ENCODE measurements at regions not wholly inside any gene's neighbourhood (a gene's known extent, or its start where the extent isn't known, plus 50 kb on each side); places are given as distances from the start of the nearest gene placed in this dataset.

DNA sequence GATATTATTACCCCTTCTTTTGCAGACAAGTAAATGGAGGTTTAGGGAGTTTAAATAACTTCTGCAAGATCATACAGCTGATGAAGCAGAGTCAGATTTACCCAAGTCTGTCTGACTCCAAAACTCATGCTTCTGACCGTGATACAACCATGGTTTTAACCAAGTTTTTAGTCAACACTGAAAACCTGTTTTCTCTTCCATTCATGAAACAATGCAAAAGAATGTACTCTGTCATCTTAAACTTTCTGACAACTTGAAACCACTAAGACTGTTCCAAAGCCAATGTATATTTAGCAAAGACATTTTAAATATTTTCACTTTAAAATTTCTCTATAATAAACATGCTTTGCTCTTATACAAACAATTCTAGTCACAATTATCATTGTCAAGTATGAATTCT, 77.0 kb upstream of the RBMS3 start:
- H4K20me1 ChIP-seq (ENCODE audit: control insufficient read depth, insufficient read depth): no peaks in the 10 kb centered on the region
- no peak overlapping the region for H3K9ac ChIP-seq (ENCODE audit: control insufficient read depth, insufficient read depth, low read length)
- CTCF ChIA-PET: no interaction called here
- H3K9me3 ChIP-seq (replicated peaks; ENCODE audit: control insufficient read depth, insufficient read depth, low read length): no peaks in the 10 kb centered on the region
- no peak overlapping the region for H2AFZ ChIP-seq (ENCODE audit: control insufficient read depth, low read depth, low read length)
- RAD21 ChIA-PET (ENCODE audit: unreplicated experiment): no interaction called here
- no peak overlapping the region for H3K4me2 ChIP-seq (ENCODE audit: control insufficient read depth, insufficient read depth)
- no peak for DNase-seq (ENCODE audit: low read depth, low spot score)
- H3K27me3 ChIP-seq (replicated peaks in 1 of 2; ENCODE audit: control insufficient read depth in 2 of 2, insufficient read depth in 2 of 2, low read length in 1 of 2): no peaks in the 10 kb centered on the region
- no peak for TF ChIP-seq TCF7 (IDR thresholded peaks at IDR 0.05; ENCODE audit: borderline replicate concordance)
- no peaks in the 10 kb centered on the region for H3K4me1 ChIP-seq (ENCODE audit: control insufficient read depth, insufficient read depth, low read length)
- no TSS peak for BruUV-seq (replicated peaks)
- no peaks in the 10 kb centered on the region for H3K79me2 ChIP-seq (ENCODE audit: control insufficient read depth, insufficient read depth, low read length)
- no peaks in the 10 kb centered on the region for H3K36me3 ChIP-seq (ENCODE audit: control insufficient read depth in 2 of 2, insufficient read depth in 2 of 2, low read length in 1 of 2)
- in situ Hi-C loops (cut with MboI) (no loop called here), intact Hi-C loops (cut with micrococcal nuclease; ENCODE audit: unreplicated experiment) (no loop called here)
- WGBS (ENCODE audit: insufficient coverage, insufficient replicate concordance, low lambda C conversion rate, missing lambda C conversion rate): 0% methylated on average over 1 of the region's 1 CpG
- POLR2A ChIA-PET: no interaction called here
- no peak for FAIRE-seq
- H3K27ac ChIP-seq (ENCODE audit: control insufficient read depth, insufficient read depth): no peak overlapping the region
- no peak overlapping the region for H3K4me3 ChIP-seq
- ATAC-seq: no peak
- SMC1A ChIA-PET (ENCODE audit: uncharacterized antibody, unreplicated experiment): no interaction called here

DNA sequence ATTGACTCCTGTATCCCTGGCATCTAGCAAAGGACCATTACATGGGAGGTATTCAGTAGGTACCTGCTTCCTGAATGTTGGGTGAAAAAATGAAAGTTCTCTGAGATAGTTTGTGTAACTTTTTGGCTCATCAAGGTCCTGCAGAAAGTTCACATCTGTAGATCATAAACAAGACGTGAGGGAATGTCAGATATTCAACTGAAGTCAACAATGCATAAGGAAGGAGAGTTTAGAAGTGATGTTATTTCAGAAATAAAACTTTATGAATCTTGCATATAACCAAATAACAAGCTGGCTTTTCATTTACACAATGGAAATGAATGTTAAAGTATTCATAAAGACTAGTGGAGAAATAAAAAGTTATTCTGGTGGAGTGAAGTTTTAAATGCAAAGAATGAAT, 73.4 kb upstream of the RBMS3 start:
- no peak overlapping the region for H3K9ac ChIP-seq (ENCODE audit: control insufficient read depth, insufficient read depth, low read length)
- no peaks in the 10 kb centered on the region for H3K27me3 ChIP-seq (replicated peaks in 1 of 2; ENCODE audit: control insufficient read depth in 2 of 2, insufficient read depth in 2 of 2, low read length in 1 of 2)
- no peaks in the 10 kb centered on the region for H4K20me1 ChIP-seq (ENCODE audit: control insufficient read depth, insufficient read depth)
- in situ Hi-C loops (cut with MboI) (no loop called here), intact Hi-C loops (cut with micrococcal nuclease; ENCODE audit: unreplicated experiment) (no loop called here)
- FAIRE-seq (no peak), ATAC-seq (no peak), DNase-seq (ENCODE audit: low read depth, low spot score) (no peak)
- CTCF ChIA-PET: no interaction called here
- no peak overlapping the region for H2AFZ ChIP-seq (ENCODE audit: control insufficient read depth, low read depth, low read length)
- RAD21 ChIA-PET (ENCODE audit: unreplicated experiment): no interaction called here
- no peaks in the 10 kb centered on the region for H3K79me2 ChIP-seq (ENCODE audit: control insufficient read depth, insufficient read depth, low read length)
- no peak overlapping the region for H3K4me3 ChIP-seq
- no peak overlapping the region for H3K4me2 ChIP-seq (ENCODE audit: control insufficient read depth, insufficient read depth)
- H3K4me1 ChIP-seq (ENCODE audit: control insufficient read depth, insufficient read depth, low read length): no peaks in the 10 kb centered on the region
- WGBS (ENCODE audit: insufficient coverage, insufficient replicate concordance, low lambda C conversion rate, missing lambda C conversion rate): 0% methylated on average over 1 of the region's 1 CpG
- no TSS peak for BruUV-seq (replicated peaks)
- H3K27ac ChIP-seq (ENCODE audit: control insufficient read depth, insufficient read depth): no peak overlapping the region
- POLR2A ChIA-PET: no interaction called here
- no peaks in the 10 kb centered on the region for H3K9me3 ChIP-seq (replicated peaks; ENCODE audit: control insufficient read depth, insufficient read depth, low read length)
- SMC1A ChIA-PET (ENCODE audit: uncharacterized antibody, unreplicated experiment): interaction anchor here (0.9 kb wide), 1 partner anchor 10 kb away, joined by 3 read pairs; no protein-coding TSS in a partner anchor
- H3K36me3 ChIP-seq (ENCODE audit: control insufficient read depth in 2 of 2, insufficient read depth in 2 of 2, low read length in 1 of 2): no peaks in the 10 kb centered on the region
- TF ChIP-seq ZNF622 (IDR thresholded peaks at IDR 0.05): no peak
- TF ChIP-seq, protein P1, sequence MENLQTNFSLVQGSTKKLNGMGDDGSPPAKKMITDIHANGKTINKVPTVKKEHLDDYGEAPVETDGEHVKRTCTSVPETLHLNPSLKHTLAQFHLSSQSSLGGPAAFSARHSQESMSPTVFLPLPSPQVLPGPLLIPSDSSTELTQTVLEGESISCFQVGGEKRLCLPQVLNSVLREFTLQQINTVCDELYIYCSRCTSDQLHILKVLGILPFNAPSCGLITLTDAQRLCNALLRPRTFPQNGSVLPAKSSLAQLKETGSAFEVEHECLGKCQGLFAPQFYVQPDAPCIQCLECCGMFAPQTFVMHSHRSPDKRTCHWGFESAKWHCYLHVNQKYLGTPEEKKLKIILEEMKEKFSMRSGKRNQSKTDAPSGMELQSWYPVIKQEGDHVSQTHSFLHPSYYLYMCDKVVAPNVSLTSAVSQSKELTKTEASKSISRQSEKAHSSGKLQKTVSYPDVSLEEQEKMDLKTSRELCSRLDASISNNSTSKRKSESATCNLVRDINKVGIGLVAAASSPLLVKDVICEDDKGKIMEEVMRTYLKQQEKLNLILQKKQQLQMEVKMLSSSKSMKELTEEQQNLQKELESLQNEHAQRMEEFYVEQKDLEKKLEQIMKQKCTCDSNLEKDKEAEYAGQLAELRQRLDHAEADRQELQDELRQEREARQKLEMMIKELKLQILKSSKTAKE (IDR thresholded peaks at IDR 0.05; ENCODE audit: low read depth, poor library complexity, severe bottlenecking): no peak
- TF ChIP-seq, protein P2, sequence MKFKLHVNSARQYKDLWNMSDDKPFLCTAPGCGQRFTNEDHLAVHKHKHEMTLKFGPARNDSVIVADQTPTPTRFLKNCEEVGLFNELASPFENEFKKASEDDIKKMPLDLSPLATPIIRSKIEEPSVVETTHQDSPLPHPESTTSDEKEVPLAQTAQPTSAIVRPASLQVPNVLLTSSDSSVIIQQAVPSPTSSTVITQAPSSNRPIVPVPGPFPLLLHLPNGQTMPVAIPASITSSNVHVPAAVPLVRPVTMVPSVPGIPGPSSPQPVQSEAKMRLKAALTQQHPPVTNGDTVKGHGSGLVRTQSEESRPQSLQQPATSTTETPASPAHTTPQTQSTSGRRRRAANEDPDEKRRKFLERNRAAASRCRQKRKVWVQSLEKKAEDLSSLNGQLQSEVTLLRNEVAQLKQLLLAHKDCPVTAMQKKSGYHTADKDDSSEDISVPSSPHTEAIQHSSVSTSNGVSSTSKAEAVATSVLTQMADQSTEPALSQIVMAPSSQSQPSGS (IDR thresholded peaks at IDR 0.05; ENCODE audit: low read length): no peak
- no peak for TF ChIP-seq TCF7 (IDR thresholded peaks at IDR 0.05; ENCODE audit: borderline replicate concordance)
- TF ChIP-seq, protein P3, sequence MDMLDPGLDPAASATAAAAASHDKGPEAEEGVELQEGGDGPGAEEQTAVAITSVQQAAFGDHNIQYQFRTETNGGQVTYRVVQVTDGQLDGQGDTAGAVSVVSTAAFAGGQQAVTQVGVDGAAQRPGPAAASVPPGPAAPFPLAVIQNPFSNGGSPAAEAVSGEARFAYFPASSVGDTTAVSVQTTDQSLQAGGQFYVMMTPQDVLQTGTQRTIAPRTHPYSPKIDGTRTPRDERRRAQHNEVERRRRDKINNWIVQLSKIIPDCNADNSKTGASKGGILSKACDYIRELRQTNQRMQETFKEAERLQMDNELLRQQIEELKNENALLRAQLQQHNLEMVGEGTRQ (IDR thresholded peaks at IDR 0.05; ENCODE audit: borderline replicate concordance, low read depth, low read length): no peak
- no peak for TF ChIP-seq SMARCA5 (IDR thresholded peaks at IDR 0.05)
- no peak for TF ChIP-seq SIN3A (IDR thresholded peaks at IDR 0.05; ENCODE audit: low read depth, low read length)
- TF ChIP-seq PAX5 (IDR thresholded peaks at IDR 0.05; ENCODE audit: borderline replicate concordance, low read depth, low read length): no peak
- no peak for TF ChIP-seq JUNB (IDR thresholded peaks at IDR 0.05)
- TF ChIP-seq NRF1 (conservative IDR thresholded peaks at IDR 0.05; ENCODE audit: low read depth, low read length): no peak

Measured in GM12878 (cell line).